ENCODE measurements at regions not wholly inside any gene's neighbourhood (a gene's known extent, or its start where the extent isn't known, plus 50 kb on each side); places are given as distances from the start of the nearest gene placed in this dataset.

DNA sequence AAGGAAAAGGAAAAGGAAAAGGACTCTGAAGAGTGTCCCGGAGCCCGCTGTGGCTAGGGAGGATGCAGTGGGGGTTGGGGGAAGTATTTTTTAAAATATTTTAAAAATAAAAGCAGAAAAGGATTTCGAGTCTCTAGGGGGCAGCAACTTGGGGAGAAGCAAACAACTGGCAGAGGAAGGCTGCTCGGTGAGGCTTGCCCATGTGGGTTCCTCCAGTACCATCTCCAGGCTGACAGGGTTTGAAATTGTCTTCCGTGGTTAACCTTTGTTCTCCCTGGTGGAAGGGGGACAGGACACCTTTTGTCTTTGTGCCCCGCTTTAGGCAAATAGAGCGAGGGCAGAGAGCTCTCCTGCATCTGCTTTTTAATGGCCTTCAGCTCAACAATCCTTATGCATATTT, 60.4 kb upstream of the SNX9 start:
- H3K27me3 ChIP-seq = no peaks in the 10 kb centered on the region
- H3K27ac ChIP-seq = peak overlapping the region in 2 of 12 donors; percentile 31 to 32
- peaks cover 8 to 84% (median 28%) of the 10 kb centered on the region in 12 donors for H3K4me1 ChIP-seq
- TF ChIP-seq POLR2A (IDR thresholded peaks at IDR 0.05) = no peak
- TF ChIP-seq, protein P1, sequence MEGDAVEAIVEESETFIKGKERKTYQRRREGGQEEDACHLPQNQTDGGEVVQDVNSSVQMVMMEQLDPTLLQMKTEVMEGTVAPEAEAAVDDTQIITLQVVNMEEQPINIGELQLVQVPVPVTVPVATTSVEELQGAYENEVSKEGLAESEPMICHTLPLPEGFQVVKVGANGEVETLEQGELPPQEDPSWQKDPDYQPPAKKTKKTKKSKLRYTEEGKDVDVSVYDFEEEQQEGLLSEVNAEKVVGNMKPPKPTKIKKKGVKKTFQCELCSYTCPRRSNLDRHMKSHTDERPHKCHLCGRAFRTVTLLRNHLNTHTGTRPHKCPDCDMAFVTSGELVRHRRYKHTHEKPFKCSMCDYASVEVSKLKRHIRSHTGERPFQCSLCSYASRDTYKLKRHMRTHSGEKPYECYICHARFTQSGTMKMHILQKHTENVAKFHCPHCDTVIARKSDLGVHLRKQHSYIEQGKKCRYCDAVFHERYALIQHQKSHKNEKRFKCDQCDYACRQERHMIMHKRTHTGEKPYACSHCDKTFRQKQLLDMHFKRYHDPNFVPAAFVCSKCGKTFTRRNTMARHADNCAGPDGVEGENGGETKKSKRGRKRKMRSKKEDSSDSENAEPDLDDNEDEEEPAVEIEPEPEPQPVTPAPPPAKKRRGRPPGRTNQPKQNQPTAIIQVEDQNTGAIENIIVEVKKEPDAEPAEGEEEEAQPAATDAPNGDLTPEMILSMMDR (IDR thresholded peaks at IDR 0.05) = peak in 2 of 12 donors; percentile 7 to 19
- no peaks in the 10 kb centered on the region for H3K36me3 ChIP-seq
- intact Hi-C loops (cut with DNase I) = loop anchor here in 5 of 10 donors (5.0 to 10.0 kb wide), 3 partner anchors 60 to 302 kb away; partner anchors contain the start of gene SNX9 (in 5 of the 5)
- DNase-seq (no peak), ATAC-seq (no peak)
- no peaks in the 10 kb centered on the region for H3K9me3 ChIP-seq
- H3K4me3 ChIP-seq = no peak overlapping the region
- 56 to 58% (median 57%) methylated on average over 7 of the region's 7 CpGs for WGBS, 4 donors

DNA sequence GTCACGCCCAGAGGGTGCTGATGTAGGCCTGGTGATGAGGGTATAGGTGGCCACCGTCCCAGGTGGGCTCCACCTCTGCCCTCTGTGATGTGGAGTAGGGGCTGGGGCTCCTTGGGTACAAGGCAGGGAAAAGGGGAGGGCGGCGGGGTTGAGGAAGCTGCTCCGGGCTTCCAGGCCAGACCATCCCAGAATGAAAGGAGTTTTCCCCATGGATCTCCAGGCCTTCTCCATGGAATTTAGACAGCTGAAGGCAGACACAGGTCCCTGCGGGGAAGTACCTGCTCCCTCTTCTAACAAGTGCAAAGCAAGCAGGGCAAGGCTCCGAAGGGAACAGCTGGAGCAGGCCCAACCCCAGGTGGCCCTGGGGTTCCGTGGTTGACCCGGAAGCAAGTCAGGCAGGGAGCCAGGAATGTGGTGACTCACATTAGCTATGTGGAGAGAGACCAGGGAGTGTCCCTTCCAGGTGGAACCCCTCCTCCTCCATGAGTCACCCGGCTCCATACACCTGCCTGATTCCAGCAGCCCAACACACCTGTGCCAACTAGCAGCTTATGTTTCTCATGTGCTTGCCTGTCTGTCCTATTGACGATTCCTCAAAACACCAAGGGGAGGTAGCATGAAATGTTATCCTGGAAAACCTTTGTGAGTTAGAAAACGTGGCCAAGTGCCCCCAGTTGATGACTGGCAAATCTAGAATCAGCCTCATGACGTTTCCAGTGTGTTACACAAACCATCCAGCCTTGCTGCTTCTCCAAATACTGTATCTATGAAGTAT, 59.7 kb upstream of the SNX9 start:
- Histone ChIP-seq H3K36me3 (no peaks in the 10 kb centered on the region), H3K4me1 (peaks cover 8 to 91% (median 28%) of the 10 kb centered on the region in 12 donors), H3K4me3 (no peak overlapping the region), H3K9me3 (no peaks in the 10 kb centered on the region), H3K27me3 (no peaks in the 10 kb centered on the region), H3K27ac (peak overlapping the region in 9 of 12 donors; percentile 20 to 90 (median 34))
- intact Hi-C loops (cut with DNase I) = loop anchor here in 5 of 10 donors (5.0 to 10.0 kb wide), 3 partner anchors 59 to 301 kb away; partner anchors contain the start of gene SNX9 (in 5 of the 5)
- TF ChIP-seq POLR2A (IDR thresholded peaks at IDR 0.05) = no peak
- TF ChIP-seq, protein P1 (IDR thresholded peaks at IDR 0.05) = no peak
- ATAC-seq (peak in 3 of 4 donors; percentile 14 to 41 (median 23)), DNase-seq (peak in 4 of 5 donors; percentile 45 to 67 (median 56))
- WGBS, 4 donors = 63 to 76% (median 68%) methylated on average over 13 of the region's 13 CpGs

GRCh38 chr6:157763904-157764177, 59.2 kb upstream of the SNX9 start:
- H3K4me1 ChIP-seq = peaks cover 8 to 91% (median 27%) of the 10 kb centered on the region in 12 donors

More at GRCh38 chr6:157763904-157764177, 59.2 kb upstream of the SNX9 start:
- Histone ChIP-seq H3K36me3 (no peaks in the 10 kb centered on the region), H3K9me3 (no peaks in the 10 kb centered on the region), H3K27me3 (no peaks in the 10 kb centered on the region), H3K4me3 (no peak overlapping the region), H3K27ac (peak overlapping the region in 11 of 12 donors; percentile 5 to 90 (median 31))
- intact Hi-C loops (cut with DNase I) = loop anchor here in 6 of 10 donors (2.0 to 10.0 kb wide), 4 partner anchors 58 to 301 kb away; partner anchors contain the start of gene SNX9 (in 6 of the 6)
- WGBS, 4 donors = 65 to 73% (median 67%) methylated on average over 3 of the region's 3 CpGs
- DNase-seq (no peak), ATAC-seq (no peak)
- TF ChIP-seq, protein P1 (IDR thresholded peaks at IDR 0.05) = no peak
- no peak for TF ChIP-seq POLR2A (IDR thresholded peaks at IDR 0.05)
